B cell (primary cell): ENCODE measurements at regions not wholly inside any gene's neighbourhood (a gene's known extent, or its start where the extent isn't known, plus 50 kb on each side); places are given as distances from the start of the nearest gene placed in this dataset.

Experiments used
- ATAC-seq: fragments of 200-7000 bp; cut with Tn5 transposase; one replicate; pipeline ENCODE4 v1.10.0; 2021; ENCODE audit warnings: low read depth, mild to moderate bottlenecking, moderate number of reproducible peaks, moderate library complexity
- CTCF ChIA-PET: fragments of 350-600 bp; sonication (Branson Sonifier 250); formaldehyde crosslinking; loops from one replicate; lab custom pipeline; 2021; ENCODE audit warnings: antibody characterized with exemption, inconsistent platforms; lab: Charles Lee
- POLR2A ChIA-PET: fragments of 350-600 bp; sonication (Branson Sonifier 250); formaldehyde crosslinking; loops from one replicate; lab custom pipeline; 2021; ENCODE audit warnings: antibody characterized with exemption; lab: Charles Lee
- DNase-seq: peaks from one replicate; pipeline ENCODE4 v3.0.0; 2013
- H2AFZ ChIP-seq: 2 replicates; pipeline ENCODE4 v1.6.1; 2012; ENCODE audit warnings: mild to moderate bottlenecking, low read depth, low read length; ENCODE audit not compliant: insufficient read depth, poor library complexity, severe bottlenecking
- H3K27ac ChIP-seq, 2 donors: 1 replicate in 1 of 2; 2 replicates in 1 of 2; pipeline ENCODE4 v1.5.1; 2012 to 2013; ENCODE audit warnings: low read length in 2 of 2, mild to moderate bottlenecking in 2 of 2, moderate library complexity in 1 of 2
- H3K27me3 ChIP-seq, 4 experiments: fragments of 200-600 bp in 1 of 4; sonication (generic) in 1 of 4; replicated peaks in 1 of 4; 1 replicate in 2 of 4; 2 replicates in 2 of 4; pipeline versions ENCODE4 v1.6.1 to v1.7.0; 2013 to 2016; ENCODE audit warnings: low read length in 3 of 4, mild to moderate bottlenecking in 2 of 4, mixed read lengths in 1 of 4, moderate library complexity in 1 of 4; ENCODE audit not compliant: insufficient read depth in 4 of 4, control insufficient read depth in 3 of 4; ENCODE audit errors: control extremely low read depth in 1 of 4
- H3K36me3 ChIP-seq, 2 experiments: replicated peaks in 1 of 2; 1 replicate in 1 of 2; 2 replicates in 1 of 2; pipeline versions ENCODE4 v1.6.1 to v1.7.1; 2013; ENCODE audit warnings: low read length in 1 of 2; ENCODE audit not compliant: insufficient read depth in 2 of 2, control insufficient read depth in 1 of 2; ENCODE audit errors: control extremely low read depth in 1 of 2, extremely low read depth in 1 of 2
- H3K4me1 ChIP-seq, 2 donors: fragments of 200-600 bp in 1 of 2; sonication (generic) in 1 of 2; 1 replicate in 1 of 2; 2 replicates in 1 of 2; pipeline versions ENCODE4 v1.5.1 to v1.6.1; 2013 to 2017; ENCODE audit warnings: low read length in 2 of 2; ENCODE audit not compliant: control insufficient read depth in 2 of 2, insufficient read depth in 2 of 2
- H3K4me2 ChIP-seq: replicated peaks from 2 replicates; pipeline ENCODE3; 2012; ENCODE audit warnings: mild to moderate bottlenecking, low read depth, low read length; ENCODE audit not compliant: poor library complexity, severe bottlenecking
- H3K4me3 ChIP-seq, 5 experiments: fragments of 200-600 bp in 1 of 5; sonication (generic) in 1 of 5; 1 replicate in 3 of 5; 2 replicates in 2 of 5; pipeline versions ENCODE4 v1.5.1 to v1.7.0; 2011 to 2016; ENCODE audit warnings: low read length in 4 of 5, mild to moderate bottlenecking in 4 of 5, low read depth in 2 of 5, control low read depth in 1 of 5, moderate library complexity in 1 of 5; ENCODE audit not compliant: insufficient read depth in 1 of 5; ENCODE audit errors: control extremely low read depth in 1 of 5, extremely low read depth in 1 of 5
- H3K79me2 ChIP-seq: fragments of 200-600 bp; sonication (generic); one replicate; pipeline ENCODE4 v1.6.0; 2016; ENCODE audit warnings: low read length; ENCODE audit not compliant: control insufficient read depth, insufficient read depth
- H3K9ac ChIP-seq: fragments of 200-600 bp; sonication (generic); 2 replicates; pipeline ENCODE4 v1.6.1; 2017; ENCODE audit warnings: mild to moderate bottlenecking, low read length, moderate library complexity
- H3K9me3 ChIP-seq, 3 donors: one replicate each; pipeline versions ENCODE4 v1.6.1 to v1.7.1; 2013; ENCODE audit warnings: low read length in 2 of 3; ENCODE audit not compliant: control insufficient read depth in 2 of 3, insufficient read depth in 1 of 3; ENCODE audit errors: control extremely low read depth in 1 of 3
- H4K20me1 ChIP-seq: 2 replicates; pipeline ENCODE4 v1.6.0; 2012; ENCODE audit warnings: mild to moderate bottlenecking, low read length; ENCODE audit not compliant: insufficient read depth, control insufficient read depth, poor library complexity, severe bottlenecking
- H3K27ac Mint-ChIP-seq: one replicate; pipeline ENCODE4 v1.8.0; 2021; ENCODE audit warnings: mixed read lengths
- H3K27me3 Mint-ChIP-seq: one replicate; pipeline ENCODE4 v1.8.0; 2021; ENCODE audit warnings: mixed read lengths
- H3K4me1 Mint-ChIP-seq: one replicate; pipeline ENCODE4 v1.8.0; 2021; ENCODE audit warnings: mixed read lengths
- H3K4me3 Mint-ChIP-seq: one replicate; pipeline ENCODE4 v1.8.0; 2021; ENCODE audit warnings: mixed read lengths
- H3K9me3 Mint-ChIP-seq: one replicate; pipeline ENCODE4 v1.8.0; 2022; ENCODE audit warnings: mixed read lengths; ENCODE audit not compliant: insufficient read depth
- EZH2 ChIP-seq: IDR thresholded peaks from 2 replicates; pipeline ENCODE4 v1.6.1; 2012; ENCODE audit warnings: borderline replicate concordance, low read depth, mild to moderate bottlenecking, moderate library complexity, low read length; ENCODE audit not compliant: insufficient read depth, poor library complexity, severe bottlenecking
- whole genome bisulfite sequencing: methylation state at CpG from one replicate; pipeline ENCODE4 v1.1.5; 2013; ENCODE audit warnings: missing lambda C conversion rate; ENCODE audit not compliant: insufficient coverage; 5-methylcytosine and 5-hydroxymethylcytosine counted together
- intact Hi-C: fragments of 100-400 bp; cut with micrococcal nuclease; formaldehyde crosslinking; loops from one replicate; pipeline ENCODE4 v1.10.0; 2022
- TF ChIP-seq, protein P1 (sequence below): fragments of 200-600 bp; IDR thresholded peaks from one replicate; pipeline ENCODE4 v1.8.0; 2022; ENCODE audit warnings: antibody characterized with exemption, mild to moderate bottlenecking

DNA sequence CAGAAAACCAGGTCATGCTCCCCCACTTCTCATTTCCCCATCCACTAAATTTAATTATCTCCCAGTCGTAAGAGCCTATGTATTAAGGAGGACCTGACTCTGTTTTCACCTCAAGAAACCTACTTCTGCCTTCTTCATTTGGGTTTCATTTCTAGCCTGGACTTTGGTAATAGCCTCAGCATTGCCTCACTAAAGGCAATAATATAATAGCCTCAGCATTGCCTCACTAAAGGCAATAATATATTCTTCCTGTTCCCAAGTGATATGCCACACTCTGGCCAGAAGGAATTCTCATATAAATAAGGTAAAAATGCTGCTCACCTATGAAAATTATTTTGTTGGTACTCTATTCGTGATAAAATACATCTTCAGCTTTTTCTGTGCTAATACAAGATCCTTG, 993.9 kb downstream of the EFNB2 start:
- no peak overlapping the region for H3K9ac ChIP-seq
- H3K27ac ChIP-seq: no peak overlapping the region
- no peaks in the 10 kb centered on the region for H4K20me1 ChIP-seq
- no peaks in the 10 kb centered on the region for H3K9me3 ChIP-seq
- H3K79me2 ChIP-seq: no peaks in the 10 kb centered on the region
- TF ChIP-seq, protein P1, sequence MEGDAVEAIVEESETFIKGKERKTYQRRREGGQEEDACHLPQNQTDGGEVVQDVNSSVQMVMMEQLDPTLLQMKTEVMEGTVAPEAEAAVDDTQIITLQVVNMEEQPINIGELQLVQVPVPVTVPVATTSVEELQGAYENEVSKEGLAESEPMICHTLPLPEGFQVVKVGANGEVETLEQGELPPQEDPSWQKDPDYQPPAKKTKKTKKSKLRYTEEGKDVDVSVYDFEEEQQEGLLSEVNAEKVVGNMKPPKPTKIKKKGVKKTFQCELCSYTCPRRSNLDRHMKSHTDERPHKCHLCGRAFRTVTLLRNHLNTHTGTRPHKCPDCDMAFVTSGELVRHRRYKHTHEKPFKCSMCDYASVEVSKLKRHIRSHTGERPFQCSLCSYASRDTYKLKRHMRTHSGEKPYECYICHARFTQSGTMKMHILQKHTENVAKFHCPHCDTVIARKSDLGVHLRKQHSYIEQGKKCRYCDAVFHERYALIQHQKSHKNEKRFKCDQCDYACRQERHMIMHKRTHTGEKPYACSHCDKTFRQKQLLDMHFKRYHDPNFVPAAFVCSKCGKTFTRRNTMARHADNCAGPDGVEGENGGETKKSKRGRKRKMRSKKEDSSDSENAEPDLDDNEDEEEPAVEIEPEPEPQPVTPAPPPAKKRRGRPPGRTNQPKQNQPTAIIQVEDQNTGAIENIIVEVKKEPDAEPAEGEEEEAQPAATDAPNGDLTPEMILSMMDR: no peak
- no peak for TF ChIP-seq EZH2
- H3K4me1 Mint-ChIP-seq: no peaks in the 10 kb centered on the region
- no peaks in the 10 kb centered on the region for H3K36me3 ChIP-seq
- intact Hi-C loops: no loop called here
- no peak overlapping the region for H3K27ac Mint-ChIP-seq
- ChIA-PET POLR2A (no interaction called here), CTCF (no interaction called here)
- no peak overlapping the region for H3K4me3 ChIP-seq
- H3K4me1 ChIP-seq: no peaks in the 10 kb centered on the region
- no peak overlapping the region for H3K4me2 ChIP-seq
- no peak overlapping the region for H3K4me3 Mint-ChIP-seq
- DNase-seq: no peak
- H3K9me3 Mint-ChIP-seq: no peaks in the 10 kb centered on the region
- no peak for ATAC-seq
- H3K27me3 Mint-ChIP-seq: no peaks in the 10 kb centered on the region
- WGBS: 86% methylated on average over 1 of the region's 2 CpGs
- H2AFZ ChIP-seq: no peak overlapping the region
- no peaks in the 10 kb centered on the region for H3K27me3 ChIP-seq

DNA sequence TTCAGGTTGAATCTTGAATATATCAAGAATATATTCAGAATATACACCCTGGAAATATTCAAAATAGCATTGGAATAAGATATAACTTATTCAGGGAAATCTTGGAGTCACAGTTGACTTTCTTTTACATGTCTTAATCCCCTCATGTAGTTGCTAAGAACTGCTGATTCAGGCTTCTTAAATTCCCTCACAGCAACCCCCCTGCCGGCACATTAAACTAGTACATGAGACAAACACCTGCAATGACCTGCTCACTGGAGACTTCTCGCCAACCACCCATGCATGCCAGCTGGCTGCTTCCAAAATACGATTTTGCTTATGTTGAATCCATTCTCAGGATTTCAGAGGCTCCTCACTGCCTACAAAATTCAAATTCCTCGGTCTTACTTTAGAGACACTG, 997.1 kb downstream of the EFNB2 start:
- TF ChIP-seq, protein P1: no peak
- no peak for TF ChIP-seq EZH2
- Histone ChIP-seq H2AFZ (no peak overlapping the region), H3K9ac (no peak overlapping the region), H4K20me1 (no peaks in the 10 kb centered on the region), H3K9me3 (no peaks in the 10 kb centered on the region), H3K36me3 (no peaks in the 10 kb centered on the region), H3K27ac (no peak overlapping the region), H3K27me3 (no peaks in the 10 kb centered on the region), H3K79me2 (no peaks in the 10 kb centered on the region), H3K4me3 (no peak overlapping the region), H3K4me2 (no peak overlapping the region), H3K4me1 (no peaks in the 10 kb centered on the region)
- no peaks in the 10 kb centered on the region for H3K4me1 Mint-ChIP-seq
- no peak overlapping the region for H3K27ac Mint-ChIP-seq
- peaks cover 3% of the 10 kb centered on the region for H3K9me3 Mint-ChIP-seq
- intact Hi-C loops: no loop called here
- CTCF ChIA-PET: no interaction called here
- DNase-seq (no peak), ATAC-seq (no peak)
- WGBS: 89% methylated on average over 4 of the region's 4 CpGs
- H3K27me3 Mint-ChIP-seq: no peaks in the 10 kb centered on the region
- POLR2A ChIA-PET: no interaction called here
- no peak overlapping the region for H3K4me3 Mint-ChIP-seq
